ENCODE measurements at regions not wholly inside any gene's neighbourhood (a gene's known extent, or its start where the extent isn't known, plus 50 kb on each side); places are given as distances from the start of the nearest gene placed in this dataset.

GRCh38 chr5:164663198-164663989 is 1158.0 kb downstream of the MAT2B start:
- no peak for TF ChIP-seq CTCF (IDR thresholded peaks at IDR 0.05)
- no peak for TF ChIP-seq POLR2A (IDR thresholded peaks at IDR 0.05)

Measured in thyroid gland (tissue), 4 donors.